GM19025 (cell line): ENCODE measurements at regions not wholly inside any gene's neighbourhood (a gene's known extent, or its start where the extent isn't known, plus 50 kb on each side); places are given as distances from the start of the nearest gene placed in this dataset.

Experiments
- ATAC-seq: cut with Tn5 transposase; IDR thresholded peaks from one replicate; pipeline ENCODE4 v1.9.1; 2021; ENCODE audit warnings: mild to moderate bottlenecking, low read depth, moderate library complexity; ENCODE audit not compliant: unreplicated experiment

- no peak for ATAC-seq
These were observed 444.1 kb upstream of the PSMD7 start for GRCh38 chr16:73852561-73852960.

GRCh38 chr16:73848993-73849392 lies 447.6 kb upstream of the PSMD7 start:
- no peak for ATAC-seq

DNA sequence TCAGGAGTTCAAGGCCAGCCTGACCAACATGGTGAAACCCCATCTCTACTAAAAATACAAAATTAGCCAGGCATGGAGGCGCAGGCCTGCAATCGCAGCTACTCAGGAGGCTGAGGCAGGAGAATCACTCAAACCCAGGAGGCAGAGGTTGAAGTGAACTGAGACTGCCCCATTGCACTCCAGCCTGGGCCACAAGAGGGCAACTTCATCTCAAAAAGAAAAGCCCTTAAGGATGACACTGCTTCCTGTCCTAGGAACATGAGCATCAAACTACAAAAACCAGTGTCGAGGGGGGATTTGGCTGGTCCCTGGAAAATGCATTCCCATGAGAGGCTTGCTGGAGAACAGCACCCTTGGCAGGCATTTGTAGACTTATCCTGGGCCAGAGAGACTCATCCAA lies 449.5 kb upstream of the PSMD7 start:
- ATAC-seq: no peak

GRCh38 chr16:73846356-73846755 lies 450.3 kb upstream of the PSMD7 start:
- ATAC-seq: no peak

- no peak for ATAC-seq
These were observed 450.6 kb upstream of the PSMD7 start for GRCh38 chr16:73846007-73846330.

GRCh38 chr16:73845238-73846006 lies 451.2 kb upstream of the PSMD7 start:
- no peak for ATAC-seq

GRCh38 chr16:73840728-73841127 lies 455.9 kb upstream of the PSMD7 start:
- ATAC-seq: no peak

GRCh38 chr16:73831220-73831619 lies 465.4 kb upstream of the PSMD7 start:
- no peak for ATAC-seq

DNA sequence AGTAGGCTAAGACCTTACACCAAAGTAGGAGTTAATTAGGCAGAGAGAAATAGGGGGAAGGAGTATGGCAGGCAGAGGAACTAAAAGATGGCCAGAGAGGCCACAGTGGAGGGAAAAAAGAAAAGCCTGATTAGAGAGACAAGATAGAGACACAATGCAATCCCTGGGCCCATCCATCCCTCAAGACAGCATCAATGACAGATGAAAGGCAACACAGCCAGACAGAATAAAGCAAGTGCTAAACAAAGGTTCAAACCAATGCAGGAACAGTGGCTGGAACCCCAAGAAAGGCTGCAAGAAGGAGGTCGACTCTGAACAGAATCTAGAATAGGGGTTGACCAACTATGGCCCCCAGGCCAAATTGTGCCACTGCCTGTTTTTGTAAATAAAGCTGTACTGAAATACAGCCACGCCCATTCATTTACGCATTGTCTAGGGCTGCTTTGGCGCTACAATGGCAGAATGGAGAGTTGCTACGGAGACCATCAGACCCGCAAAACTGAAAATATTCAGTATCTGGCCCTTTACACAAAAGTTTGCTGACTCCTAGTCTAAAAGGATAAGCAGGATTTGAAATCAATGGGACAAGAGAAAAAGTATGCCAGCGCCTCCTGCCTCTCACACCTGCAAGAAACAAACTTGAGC lies 473.3 kb upstream of the PSMD7 start:
- ATAC-seq: no peak

DNA sequence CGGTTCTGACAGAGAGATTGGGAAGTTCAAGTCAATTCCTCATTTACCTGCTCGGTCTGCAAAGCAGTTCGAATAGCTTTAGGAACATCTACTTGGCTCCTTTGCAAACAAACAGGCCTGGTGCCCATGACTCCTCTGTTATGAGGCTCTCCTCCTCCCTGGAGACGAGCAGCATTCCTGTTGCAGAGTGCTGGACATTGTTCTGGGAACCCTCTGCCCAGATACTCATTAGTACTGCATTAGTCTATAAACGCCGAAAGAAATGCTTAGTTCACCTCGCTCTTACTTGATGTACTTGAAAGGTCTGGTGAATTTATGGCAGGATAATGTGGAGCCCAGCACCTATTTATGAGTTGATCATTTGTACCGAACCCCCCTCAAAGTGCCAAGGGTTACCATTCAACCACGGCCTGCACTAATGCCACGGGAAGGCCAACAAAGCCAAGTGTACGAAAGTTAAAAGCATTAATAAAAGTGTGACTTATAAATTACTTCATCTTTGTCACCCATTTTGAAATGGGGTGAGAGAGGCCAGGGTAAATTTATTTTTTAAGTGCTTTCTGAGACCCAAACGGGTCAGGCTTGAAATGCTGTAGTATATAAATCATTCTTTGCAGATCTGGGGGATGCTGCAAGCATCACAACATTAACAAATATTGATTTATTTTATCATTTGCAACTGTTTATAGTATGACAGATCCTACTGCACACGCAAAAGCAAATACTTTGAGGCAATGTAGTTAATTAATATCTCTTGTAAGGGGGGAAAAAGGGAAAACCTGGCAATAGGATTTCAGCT lies 478.9 kb upstream of the PSMD7 start:
- ATAC-seq: no peak

DNA sequence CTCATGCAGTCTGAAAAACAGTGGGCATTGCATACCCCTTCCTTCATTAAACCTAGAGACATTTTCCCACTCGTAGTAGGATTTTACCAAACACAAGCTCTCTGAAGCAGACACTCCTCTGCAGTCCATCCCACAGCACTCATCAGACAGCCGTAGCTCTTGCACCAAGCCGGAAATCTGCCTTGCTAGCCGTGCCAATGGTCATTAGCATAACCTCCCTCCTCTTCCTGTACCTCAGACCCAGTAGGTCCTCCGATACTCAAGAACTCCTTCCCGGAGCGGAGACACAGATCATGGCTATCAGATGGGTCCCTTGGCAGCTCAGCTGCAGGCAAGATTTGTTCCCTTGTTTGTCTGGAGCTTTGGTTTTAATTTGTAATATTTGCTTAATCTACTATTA lies 483.1 kb upstream of the PSMD7 start:
- no peak for ATAC-seq

GRCh38 chr16:73804456-73804855 lies 492.2 kb upstream of the PSMD7 start:
- ATAC-seq: no peak

DNA sequence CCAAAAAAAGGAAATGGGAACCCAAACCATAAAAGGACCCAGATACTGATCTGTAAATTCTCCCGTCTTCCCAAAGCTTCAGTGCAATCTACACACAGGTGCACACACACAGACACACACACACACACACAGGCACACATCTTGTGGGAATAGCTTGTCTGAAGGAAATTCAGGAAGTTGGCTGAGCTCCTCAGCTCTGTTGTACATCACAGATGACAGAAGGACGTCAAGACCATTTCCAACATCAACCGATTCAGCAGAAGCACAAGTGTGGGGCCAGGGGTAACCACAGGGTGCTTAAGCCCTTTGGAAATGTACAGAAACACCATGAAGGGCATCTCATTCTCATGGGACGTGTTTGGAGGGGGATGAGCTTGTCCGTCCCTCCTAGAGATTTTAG lies 498.1 kb upstream of the PSMD7 start:
- ATAC-seq: no peak

GRCh38 chr16:73797115-73797514 lies 499.5 kb upstream of the PSMD7 start:
- ATAC-seq: no peak

DNA sequence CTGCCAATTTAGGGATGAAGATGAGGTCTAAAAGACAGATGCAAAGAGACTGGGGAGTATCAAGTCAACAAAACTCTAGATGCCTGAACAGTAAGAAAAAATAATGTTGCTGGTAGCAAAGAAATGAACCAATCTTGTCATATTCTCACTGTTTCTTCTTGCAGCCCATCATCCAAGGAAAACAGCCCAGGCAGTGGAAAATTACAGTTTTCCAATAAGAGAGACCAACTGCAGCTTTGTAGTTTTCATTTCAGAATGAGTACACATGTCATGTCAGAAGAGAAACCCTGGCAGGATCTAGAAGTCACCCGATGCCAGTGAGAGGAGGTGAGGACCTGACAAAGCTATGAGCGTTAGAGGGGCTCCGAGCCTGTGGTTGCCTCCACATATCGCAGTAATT lies 500.4 kb upstream of the PSMD7 start:
- no peak for ATAC-seq

- ATAC-seq: no peak
These were observed 501.6 kb upstream of the PSMD7 start for GRCh38 chr16:73794994-73795393.

DNA sequence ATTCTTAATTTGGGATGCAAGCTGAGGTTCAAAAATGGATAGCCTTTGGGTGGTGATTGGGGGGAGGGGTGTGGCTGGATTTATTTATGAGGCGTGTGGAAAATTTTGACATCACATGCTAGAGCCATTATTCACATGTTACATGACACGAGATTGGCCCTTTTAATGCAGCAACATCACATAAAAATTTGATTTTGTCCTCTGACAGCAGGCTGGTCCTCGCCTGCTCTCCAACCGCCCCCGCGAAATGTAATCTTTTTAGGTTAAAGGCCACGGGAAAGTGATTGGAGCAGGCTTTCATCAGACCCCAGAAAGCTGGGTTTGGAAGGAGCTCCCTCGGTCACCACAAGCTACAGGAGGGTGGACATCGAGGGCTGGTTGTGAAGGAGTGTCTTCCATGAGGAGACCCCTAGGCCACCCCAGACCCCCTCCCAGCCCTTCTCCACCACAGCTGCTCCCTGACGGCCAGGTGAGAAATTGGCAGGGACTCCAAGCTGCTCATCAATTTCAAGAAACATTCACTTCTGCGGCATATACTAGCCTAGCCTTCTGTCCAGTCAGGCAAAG lies 502.7 kb upstream of the PSMD7 start:
- ATAC-seq: no peak

GRCh38 chr16:73793260-73793659 lies 503.4 kb upstream of the PSMD7 start:
- no peak for ATAC-seq

GRCh38 chr16:73792199-73793020 lies 504.2 kb upstream of the PSMD7 start:
- ATAC-seq: no peak

DNA sequence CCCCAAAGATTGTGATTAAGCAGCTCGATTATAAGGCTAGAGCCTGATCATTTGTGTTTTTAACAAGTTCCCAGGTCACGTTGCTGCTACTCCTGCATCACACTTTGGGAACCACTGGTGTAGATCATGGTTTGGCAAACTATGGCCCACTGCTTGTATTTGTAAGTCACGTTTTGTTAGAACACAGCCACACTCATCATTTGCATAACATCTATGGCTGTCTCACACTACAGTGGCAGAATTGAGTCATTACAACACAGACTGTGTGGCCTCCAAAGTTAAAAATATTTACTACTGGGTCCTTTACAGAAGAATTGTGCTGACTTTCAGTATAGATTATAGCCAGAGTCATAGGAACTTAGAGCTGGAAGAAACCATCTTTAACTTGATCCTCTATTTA lies 515.3 kb upstream of the PSMD7 start:
- ATAC-seq: no peak
